Brain pericyte (primary cell): ENCODE measurements at regions not wholly inside any gene's neighbourhood (a gene's known extent, or its start where the extent isn't known, plus 50 kb on each side); places are given as distances from the start of the nearest gene placed in this dataset.

Experiments
- DNase-seq: peaks from one replicate; pipeline ENCODE4 v3.0.0-alpha.2; 2012; ENCODE audit warnings: low read depth, low spot score

- no peak for DNase-seq
Measured at GRCh38 chr6:119609865-119610264, 260.3 kb upstream of the MAN1A1 start.

- no peak for DNase-seq
Measured at GRCh38 chr6:119608994-119609393, 259.4 kb upstream of the MAN1A1 start.

DNA sequence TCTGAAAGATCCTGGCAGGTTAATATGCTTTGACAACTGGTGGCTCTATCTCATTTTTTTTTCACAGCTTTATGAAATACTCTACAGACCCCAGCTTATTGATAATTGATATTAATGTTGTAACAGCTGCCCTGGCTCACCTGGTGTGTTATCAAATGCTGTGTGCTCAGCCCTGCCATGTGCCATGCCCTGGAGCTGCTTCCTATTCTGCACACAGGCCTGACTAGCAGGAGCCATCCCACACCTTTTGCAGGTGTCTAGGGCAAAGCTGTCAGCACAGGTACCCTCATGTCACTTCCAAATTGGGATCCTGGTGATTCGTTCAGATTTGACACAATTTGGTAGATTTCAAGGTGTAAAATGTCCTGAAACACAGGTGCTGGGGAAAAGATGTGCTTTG is 254.6 kb upstream of the MAN1A1 start:
- DNase-seq, result no peak

- no peak for DNase-seq
Measured at GRCh38 chr6:119603501-119603900, 253.9 kb upstream of the MAN1A1 start.

- DNase-seq, result no peak
Measured at GRCh38 chr6:119602215-119603178, 252.9 kb upstream of the MAN1A1 start.

GRCh38 chr6:119598883-119599282 is 249.3 kb upstream of the MAN1A1 start:
- DNase-seq, result no peak

GRCh38 chr6:119594907-119595306 is 245.3 kb upstream of the MAN1A1 start:
- DNase-seq, result no peak

DNA sequence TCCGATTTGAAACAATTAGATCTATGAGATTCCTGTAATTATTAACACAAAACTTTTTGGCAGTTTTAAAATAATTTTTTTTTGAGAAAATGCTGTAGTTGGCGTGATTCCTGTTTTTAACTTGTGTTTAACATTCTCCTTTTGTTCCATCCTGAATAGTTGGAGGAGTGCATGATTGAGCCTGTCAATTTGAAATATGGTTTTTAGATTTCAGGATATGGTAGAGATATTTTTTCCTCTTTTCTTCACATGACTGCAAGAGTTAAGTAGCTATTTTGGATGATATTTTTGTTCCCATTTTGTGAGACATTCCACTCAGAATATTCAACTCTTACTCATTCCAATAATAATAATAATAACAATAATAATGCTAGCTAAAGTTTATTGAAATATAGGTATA is 241.7 kb upstream of the MAN1A1 start:
- no peak for DNase-seq

GRCh38 chr6:119590066-119590465 is 240.5 kb upstream of the MAN1A1 start:
- DNase-seq, result no peak

DNA sequence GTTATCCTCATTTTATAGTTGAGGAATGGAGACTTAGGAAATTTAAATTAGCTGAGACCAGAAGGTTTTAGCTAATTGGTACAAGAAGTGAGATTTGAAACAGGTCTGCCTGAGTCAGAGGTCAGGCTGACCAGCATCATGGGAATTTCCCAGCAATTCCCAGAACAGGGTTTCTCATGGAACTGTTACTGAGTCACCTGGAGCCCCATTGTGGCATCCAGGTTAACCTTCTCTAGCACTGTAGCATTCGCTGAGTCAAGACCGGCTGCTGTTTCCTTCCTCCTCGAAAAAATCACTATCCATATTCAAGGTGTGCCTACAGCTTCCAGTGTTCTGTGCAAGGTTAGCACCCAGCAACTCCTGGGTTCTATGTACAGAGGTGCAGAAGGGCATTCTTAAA is 238.0 kb upstream of the MAN1A1 start:
- DNase-seq, result no peak

DNA sequence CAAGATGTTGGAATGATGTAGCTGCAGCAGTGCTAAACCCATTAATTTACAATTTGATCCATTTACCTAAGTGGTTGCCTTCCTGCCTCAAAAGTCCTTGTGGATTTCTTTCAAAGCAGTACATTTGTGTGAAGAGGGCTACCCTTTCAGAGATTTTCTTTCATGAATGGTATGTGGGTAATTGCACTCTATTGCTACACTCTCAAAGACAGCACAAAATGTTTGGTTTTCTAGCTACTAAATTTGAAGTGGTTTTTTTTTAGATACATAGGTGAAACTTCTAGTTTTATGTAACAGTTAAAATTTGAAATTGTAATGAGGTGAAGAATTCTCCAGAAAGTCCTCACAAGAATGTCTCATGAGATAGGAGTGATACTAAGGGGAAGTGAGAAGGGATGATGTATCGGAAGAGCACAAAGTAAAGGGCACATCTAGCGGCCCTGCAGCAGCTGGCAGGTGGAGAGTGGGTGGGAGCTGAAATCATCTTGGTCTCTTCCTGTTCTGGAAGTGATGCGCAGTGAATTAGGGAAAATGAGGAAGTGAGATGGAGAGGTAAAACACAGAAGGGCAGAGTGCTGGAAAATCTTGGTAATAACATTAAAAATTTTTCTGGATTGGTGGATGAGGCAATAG is 236.8 kb upstream of the MAN1A1 start:
- DNase-seq, result no peak

- DNase-seq, result no peak
Measured at GRCh38 chr6:119584088-119584487, 234.5 kb upstream of the MAN1A1 start.

- DNase-seq, result no peak
Measured at GRCh38 chr6:119581220-119581619, 231.7 kb upstream of the MAN1A1 start.

- no peak for DNase-seq
Measured at GRCh38 chr6:119575721-119576120, 226.2 kb upstream of the MAN1A1 start.

DNA sequence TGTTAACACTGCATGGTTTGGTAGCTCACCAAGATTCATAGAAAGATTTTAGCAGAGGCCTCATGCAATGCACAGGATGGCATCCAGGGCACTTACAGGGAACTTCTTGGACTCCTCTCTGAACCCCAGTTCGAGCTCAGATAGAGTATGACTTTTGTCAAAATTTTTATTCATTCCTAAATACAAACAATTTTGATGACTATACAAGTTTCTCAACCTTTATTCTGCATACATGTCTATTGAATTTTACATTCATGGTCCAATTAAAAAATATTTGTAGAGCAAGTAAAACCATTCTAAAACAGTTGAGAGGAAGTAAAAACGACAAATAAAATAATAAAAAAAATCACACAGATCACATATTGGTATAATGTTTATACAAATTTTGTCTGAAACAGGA is 219.0 kb upstream of the MAN1A1 start:
- DNase-seq, result no peak

GRCh38 chr6:119566546-119567260 is 217.1 kb upstream of the MAN1A1 start:
- no peak for DNase-seq

DNA sequence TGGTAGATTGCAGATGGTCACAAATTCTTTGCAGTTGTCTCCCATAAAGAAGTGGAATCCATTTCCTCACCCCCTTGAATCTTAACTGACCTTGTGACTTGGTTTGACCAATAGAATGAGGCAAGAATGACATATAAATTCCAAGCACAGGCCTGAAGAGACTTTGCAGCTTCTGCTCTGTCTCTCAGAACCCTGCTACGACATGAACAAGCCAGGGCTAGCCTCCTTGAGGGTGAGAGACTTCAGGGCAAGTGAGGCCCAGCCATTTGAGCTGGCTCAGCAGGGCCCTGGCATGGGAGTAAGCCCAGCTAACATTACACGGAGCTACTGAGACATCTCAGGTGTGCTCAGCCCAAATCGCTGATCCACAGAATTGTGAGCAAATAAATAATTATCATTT is 216.3 kb upstream of the MAN1A1 start:
- DNase-seq, result no peak

GRCh38 chr6:119562168-119562567 is 212.6 kb upstream of the MAN1A1 start:
- DNase-seq, result no peak

DNA sequence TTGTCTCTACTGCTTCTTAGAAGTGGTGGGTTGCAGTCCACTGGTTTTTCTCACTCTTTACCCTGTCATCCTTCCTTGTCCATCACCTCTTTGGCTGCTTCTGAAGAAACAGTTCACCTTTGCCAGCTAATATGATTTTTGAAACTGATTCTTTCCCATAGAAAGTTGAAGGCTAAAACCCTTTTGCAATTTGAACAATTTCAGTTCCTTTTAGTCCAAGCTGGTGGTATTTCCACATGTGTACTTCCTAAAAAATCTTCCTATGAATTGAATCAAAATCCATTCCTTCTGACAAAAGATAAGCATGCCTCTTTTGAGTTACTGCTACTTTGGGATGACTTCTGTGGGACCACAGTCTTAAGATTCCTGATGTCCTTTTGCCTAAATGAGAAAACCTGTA is 210.0 kb upstream of the MAN1A1 start:
- DNase-seq, result no peak

DNA sequence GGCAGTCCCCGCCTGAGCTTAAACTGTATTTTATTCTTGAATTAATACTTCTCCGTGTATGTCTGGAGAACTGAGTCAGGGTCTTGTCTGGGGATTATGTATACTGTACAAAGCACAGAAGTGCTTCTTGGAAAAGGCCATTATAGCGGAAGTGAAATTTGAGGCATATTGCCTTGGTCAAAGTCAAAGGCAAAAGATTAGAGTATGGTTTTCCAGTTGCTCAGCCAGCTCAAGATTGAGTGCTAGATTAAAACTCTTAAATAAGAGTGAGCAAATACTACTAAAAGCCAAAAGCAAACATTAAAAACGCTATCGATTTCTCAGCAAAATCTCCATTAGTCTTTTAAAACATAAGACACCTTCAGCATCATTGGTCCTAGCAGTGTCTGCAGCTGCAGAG is 207.7 kb upstream of the MAN1A1 start:
- no peak for DNase-seq

DNA sequence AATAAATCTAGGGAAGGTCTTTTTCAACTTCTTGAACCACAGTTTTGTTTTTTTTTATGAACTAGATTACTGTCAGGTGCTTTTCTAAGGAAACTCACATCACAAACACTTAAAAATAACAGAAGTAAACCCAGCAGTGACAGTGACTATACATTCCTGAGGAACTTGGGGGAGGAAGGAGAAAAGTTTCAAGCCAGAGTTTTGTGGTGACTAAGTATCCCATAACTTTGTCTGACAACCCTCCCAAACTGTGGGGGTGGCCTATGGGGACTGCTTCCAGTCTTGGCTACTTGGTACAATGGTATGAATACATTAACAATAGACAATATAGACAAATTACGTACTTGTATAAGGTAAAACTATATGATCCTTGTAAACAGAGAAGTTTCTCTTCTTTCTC is 202.5 kb upstream of the MAN1A1 start:
- no peak for DNase-seq

DNA sequence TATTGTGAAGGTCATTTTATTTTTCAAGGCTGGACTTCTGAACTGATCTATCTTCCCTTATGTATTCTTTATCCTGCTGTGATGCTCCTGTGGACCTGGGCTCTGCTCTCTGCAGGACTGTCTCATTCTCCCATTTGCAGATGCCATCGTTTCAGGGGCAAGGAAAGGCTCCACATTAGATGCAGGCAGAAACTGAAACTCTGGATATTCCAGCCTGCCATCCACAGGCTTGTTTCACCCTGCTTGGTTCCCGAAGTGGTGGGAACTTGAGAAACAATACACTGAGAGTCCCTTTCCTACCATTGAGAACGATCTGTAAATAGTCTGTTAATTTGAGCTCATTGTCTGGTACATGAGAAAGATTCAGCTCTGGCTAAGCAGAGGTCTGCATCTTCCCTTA is 197.5 kb upstream of the MAN1A1 start:
- DNase-seq, result no peak
